IMR-90 (cell line): ENCODE measurements at regions not wholly inside any gene's neighbourhood (a gene's known extent, or its start where the extent isn't known, plus 50 kb on each side); places are given as distances from the start of the nearest gene placed in this dataset.

ENCODE experiments used
- ATAC-seq: fragments of 200-7000 bp; cut with Tn5 transposase; 2 replicates; pipeline ENCODE4 v1.9.1; 2020; ENCODE audit warnings: low read depth, mild to moderate bottlenecking, moderate library complexity
- BruUV-seq: library from RNA; stranded (reverse); fragments of 400-500 nt; replicated peaks from 2 replicates; lab custom pipeline; 2021; lab: Mats Ljungman, UMichigan
- CTCF ChIA-PET: fragments of 300-600 bp; formaldehyde crosslinking; extraction: SDS; loops from one replicate; lab custom pipeline; 2021; ENCODE audit warnings: antibody characterized with exemption; lab: Yijun Ruan, JAX
- POLR2A ChIA-PET: fragments of 300-600 bp; sonication (Branson Sonifier 250); formaldehyde crosslinking; loops from one replicate; lab custom pipeline; 2022; ENCODE audit warnings: antibody characterized with exemption; ENCODE audit not compliant: unreplicated experiment; lab: Charles Lee
- DNase-seq: peaks from one replicate; pipeline ENCODE4 v3.0.0; 2013
- H2AFZ ChIP-seq: replicated peaks from 2 replicates; pipeline ENCODE3; 2013; ENCODE audit warnings: low read length, mild to moderate bottlenecking; ENCODE audit not compliant: poor library complexity
- H2AK5ac ChIP-seq: 2 replicates; pipeline ENCODE4 v1.6.1; 2013; ENCODE audit warnings: low read depth, low read length, inconsistent platforms
- H2AK9ac ChIP-seq: replicated peaks from 2 replicates; pipeline ENCODE3; 2013; ENCODE audit warnings: mild to moderate bottlenecking, low read depth, low read length, moderate library complexity; ENCODE audit not compliant: poor library complexity
- H2BK120ac ChIP-seq: 2 replicates; pipeline ENCODE4 v1.6.1; 2013; ENCODE audit warnings: low read depth, low read length, inconsistent platforms
- H2BK15ac ChIP-seq: 3 replicates; pipeline ENCODE4 v1.6.1; 2013; ENCODE audit warnings: low read depth, low read length, inconsistent platforms
- H2BK20ac ChIP-seq: 2 replicates; pipeline ENCODE4 v1.6.1; 2013; ENCODE audit warnings: low read depth, mild to moderate bottlenecking, inconsistent platforms, low read length, moderate library complexity
- H2BK5ac ChIP-seq: 2 replicates; pipeline ENCODE4 v1.6.1; 2013; ENCODE audit warnings: mild to moderate bottlenecking, low read depth, low read length, inconsistent platforms; ENCODE audit not compliant: poor library complexity, severe bottlenecking
- H3K14ac ChIP-seq: replicated peaks from 2 replicates; pipeline ENCODE4 v1.6.1; 2013; ENCODE audit warnings: low read depth, low read length, inconsistent platforms
- H3K18ac ChIP-seq: 2 replicates; pipeline ENCODE4 v1.6.1; 2013; ENCODE audit warnings: low read depth, low read length, control low read depth
- H3K23ac ChIP-seq: 2 replicates; pipeline ENCODE4 v1.6.1; 2013; ENCODE audit warnings: low read depth, low read length, inconsistent platforms
- H3K27ac ChIP-seq: 2 replicates; pipeline ENCODE4 v1.5.1; 2013; ENCODE audit warnings: mild to moderate bottlenecking, control low read depth, low read length; ENCODE audit not compliant: insufficient read depth
- H3K27me3 ChIP-seq: 2 replicates; pipeline ENCODE4 v1.6.1; 2013; ENCODE audit warnings: low read length; ENCODE audit not compliant: control insufficient read depth, insufficient read depth
- H3K36me3 ChIP-seq: 2 replicates; pipeline ENCODE4 v1.6.1; 2013; ENCODE audit warnings: low read length, mixed read lengths; ENCODE audit not compliant: control insufficient read depth, insufficient read depth
- H3K4ac ChIP-seq: 2 replicates; pipeline ENCODE4 v1.6.1; 2013; ENCODE audit warnings: low read depth, low read length, inconsistent platforms
- H3K4me1 ChIP-seq: 2 replicates; pipeline ENCODE4 v1.6.1; 2013; ENCODE audit warnings: low read length, mixed read lengths; ENCODE audit not compliant: control insufficient read depth, insufficient read depth
- H3K4me2 ChIP-seq: 2 replicates; pipeline ENCODE4 v1.6.1; 2013; ENCODE audit warnings: low read depth, mild to moderate bottlenecking, control low read depth, low read length, moderate library complexity
- H3K4me3 ChIP-seq: 2 replicates; pipeline ENCODE4 v1.5.1; 2013; ENCODE audit warnings: low read depth, mild to moderate bottlenecking, control low read depth, low read length, moderate library complexity; ENCODE audit not compliant: insufficient read depth
- H3K56ac ChIP-seq: 2 replicates; pipeline ENCODE4 v1.6.1; 2013; ENCODE audit warnings: low read length, inconsistent platforms; ENCODE audit not compliant: insufficient read depth; ENCODE audit errors: extremely low read depth
- H3K79me1 ChIP-seq, 2 experiments: 2 replicates each; pipeline ENCODE4 v1.6.1; 2013; ENCODE audit warnings: low read length in 2 of 2, inconsistent platforms in 1 of 2, low read depth in 1 of 2
- H3K9ac ChIP-seq: 2 replicates; pipeline ENCODE4 v1.6.1; 2013; ENCODE audit warnings: low read depth, low read length, control low read depth
- H3K9me1 ChIP-seq: 2 replicates; pipeline ENCODE4 v1.6.1; 2013; ENCODE audit warnings: low read length, inconsistent platforms; ENCODE audit not compliant: insufficient read depth
- H3K9me3 ChIP-seq: 2 replicates; pipeline ENCODE4 v1.6.1; 2013; ENCODE audit warnings: low read length; ENCODE audit not compliant: control insufficient read depth, insufficient read depth
- H4K20me1 ChIP-seq: 2 replicates; pipeline ENCODE4 v1.6.1; 2013; ENCODE audit warnings: low read length, inconsistent platforms; ENCODE audit not compliant: insufficient read depth
- H4K5ac ChIP-seq: 2 replicates; pipeline ENCODE4 v1.6.1; 2013; ENCODE audit warnings: mild to moderate bottlenecking, low read depth, low read length, control low read depth
- H4K8ac ChIP-seq, 2 experiments: 2 replicates each; pipeline ENCODE4 v1.6.1; 2013; ENCODE audit warnings: low read depth in 2 of 2, low read length in 2 of 2, control low read depth in 1 of 2, inconsistent platforms in 1 of 2
- H4K91ac ChIP-seq: 2 replicates; pipeline ENCODE4 v1.6.1; 2013; ENCODE audit warnings: low read depth, low read length, inconsistent platforms; ENCODE audit not compliant: insufficient read depth
- BHLHE40 ChIP-seq: fragments of 150-350 bp; IDR thresholded peaks from 2 replicates; pipeline ENCODE4 v1.6.1; 2016; ENCODE audit warnings: mild to moderate bottlenecking, low read depth, low read length
- CEBPB ChIP-seq: IDR thresholded peaks from 2 replicates; pipeline ENCODE4 v1.6.1; 2012; ENCODE audit warnings: low read depth, low read length, improper control_type of control experiment
- CTCF ChIP-seq: conservative IDR thresholded peaks from 2 replicates; pipeline ENCODE4 v1.5.1; 2012; ENCODE audit warnings: mild to moderate bottlenecking, low read depth, low read length, improper control_type of control experiment
- ELK1 ChIP-seq: fragments of 150-350 bp; IDR thresholded peaks from 2 replicates; pipeline ENCODE4 v1.6.1; 2016; ENCODE audit warnings: low read depth, mild to moderate bottlenecking, low read length, moderate library complexity, borderline replicate concordance
- FOS ChIP-seq: fragments of 150-350 bp; IDR thresholded peaks from 2 replicates; pipeline ENCODE4 v1.6.1; 2016; ENCODE audit warnings: low read depth, low read length
- MXI1 ChIP-seq: IDR thresholded peaks from 2 replicates; pipeline ENCODE4 v1.6.1; 2012; ENCODE audit warnings: low read depth, mild to moderate bottlenecking, low read length, moderate library complexity, borderline replicate concordance
- NFE2L2 ChIP-seq: fragments of 150-350 bp; IDR thresholded peaks from 2 replicates; pipeline ENCODE4 v1.6.1; 2016; ENCODE audit warnings: low read depth, mild to moderate bottlenecking, low read length
- POLR2A ChIP-seq: IDR thresholded peaks from 2 replicates; pipeline ENCODE4 v1.6.1; 2012; ENCODE audit warnings: mild to moderate bottlenecking, low read depth, low read length
- RAD21 ChIP-seq: IDR thresholded peaks from 2 replicates; pipeline ENCODE4 v1.6.1; 2012; ENCODE audit warnings: low read length, improper control_type of control experiment
- RCOR1 ChIP-seq: IDR thresholded peaks from 2 replicates; pipeline ENCODE4 v1.6.1; 2012; ENCODE audit warnings: mild to moderate bottlenecking, low read length, improper control_type of control experiment; ENCODE audit not compliant: insufficient replicate concordance
- SMC3 ChIP-seq: fragments of 150-350 bp; IDR thresholded peaks from 2 replicates; pipeline ENCODE4 v1.6.1; 2016; ENCODE audit warnings: low read depth, mild to moderate bottlenecking, antibody characterized with exemption, low read length, moderate library complexity
- USF2 ChIP-seq: fragments of 150-350 bp; IDR thresholded peaks from 2 replicates; pipeline ENCODE4 v1.6.1; 2017; ENCODE audit warnings: mild to moderate bottlenecking, antibody characterized with exemption, low read length, low read depth
- WGBS, 2 experiments: methylation state at CpG; one replicate each; pipeline versions ENCODE4 v1.1.5 to v1.1.7; 2013; ENCODE audit warnings: missing lambda C conversion rate in 2 of 2; ENCODE audit not compliant: insufficient read length in 1 of 2; ENCODE audit errors: extremely low coverage in 2 of 2; 5-methylcytosine and 5-hydroxymethylcytosine counted together
- dilution Hi-C: fragments of 300-500 bp; cut with HindIII; formaldehyde crosslinking; loops from one replicate; pipeline ENCODE4 v1.14.3; 2018; ENCODE audit warnings: low sequenced_read_pairs; ENCODE audit not compliant: unreplicated experiment
- in situ Hi-C: fragments of 300-500 bp; cut with MboI; formaldehyde crosslinking; loops from 3 replicates; pipeline ENCODE4 v1.14.3; 2019; ENCODE audit warnings: low sequenced_read_pairs, inconsistent platforms, mixed read lengths
- intact Hi-C: fragments of 100-400 bp; cut with micrococcal nuclease; formaldehyde crosslinking; loops from 2 replicates; pipeline ENCODE4 v1.10.0; 2022

- Histone ChIP-seq H3K27me3 (no peaks in the 10 kb centered on the region), H2BK20ac (no peak overlapping the region), H2BK15ac (no peak overlapping the region), H3K4me2 (no peak overlapping the region), H2BK5ac (no peak overlapping the region), H3K18ac (no peak overlapping the region), H3K14ac (no peak overlapping the region), H3K9me3 (no peaks in the 10 kb centered on the region), H3K36me3 (no peaks in the 10 kb centered on the region), H4K5ac (no peak overlapping the region), H2AK9ac (no peak overlapping the region), H4K91ac (no peak overlapping the region), H3K9me1 (no peaks in the 10 kb centered on the region), H3K4ac (no peak overlapping the region), H3K56ac (no peak overlapping the region), H4K8ac (no peak overlapping the region), H4K20me1 (no peaks in the 10 kb centered on the region), H3K9ac (no peak overlapping the region), H3K79me1 (no peaks in the 10 kb centered on the region), H3K4me1 (peaks cover 6% of the 10 kb centered on the region), H2BK120ac (no peak overlapping the region), H3K4me3 (no peak overlapping the region), H3K23ac (no peak overlapping the region), H3K27ac (no peak overlapping the region), H2AFZ (no peak overlapping the region), H2AK5ac (no peak overlapping the region; the same call in 1 of the 2 replicates)
- no peak for DNase-seq
- no TSS peak for BruUV-seq
- no CpG with 5 or more reads among the region's 5 CpGs for WGBS, 2 experiments
- in situ Hi-C loops = no loop called here
- no peak for ATAC-seq
- TF ChIP-seq CEBPB = no peak
- no peak for TF ChIP-seq SMC3
- TF ChIP-seq ELK1 = no peak
- no peak for TF ChIP-seq MXI1
- TF ChIP-seq USF2 = no peak
- no peak for TF ChIP-seq RCOR1
- no peak for TF ChIP-seq FOS
- no peak for TF ChIP-seq RAD21
- no peak for TF ChIP-seq BHLHE40
- no peak for TF ChIP-seq POLR2A
- TF ChIP-seq NFE2L2 = no peak
- no peak for TF ChIP-seq CTCF
- intact Hi-C loops = loop anchor here (5.0 kb wide), 1 partner anchor 213 kb away; the partner anchor contains the start of gene BAMBI
- dilution Hi-C loops = no loop called here
- CTCF ChIA-PET = no interaction called here
- POLR2A ChIA-PET = no interaction called here
Observed at GRCh38 chr10:28890121-28890950, 213.0 kb downstream of the BAMBI start.
